HepG2 (cell line): ENCODE measurements at regions not wholly inside any gene's neighbourhood (a gene's known extent, or its start where the extent isn't known, plus 50 kb on each side); places are given as distances from the start of the nearest gene placed in this dataset.

Source experiments
- ATAC-seq: fragments of 200-7000 bp; cut with Tn5 transposase; 3 replicates; pipeline ENCODE4 v1.9.1; 2020; ENCODE audit warnings: mild to moderate bottlenecking, moderate library complexity
- BruUV-seq: library from RNA; stranded (reverse); fragments of 400-500 nt; replicated peaks from 2 replicates; lab custom pipeline; 2021; lab: Mats Ljungman, UMichigan
- CTCF ChIA-PET: fragments of 300-600 bp; formaldehyde crosslinking; extraction: SDS; loops from one replicate; lab custom pipeline; 2021; ENCODE audit warnings: low total read pairs, inconsistent platforms, low intra/inter-chr PET ratio; lab: Yijun Ruan, JAX
- POLR2A ChIA-PET: fragments of 350-600 bp; sonication (Branson Sonifier 250); formaldehyde crosslinking; loops from one replicate; lab custom pipeline; 2020; ENCODE audit warnings: antibody characterized with exemption, inconsistent platforms; lab: Yijun Ruan, JAX
- DNase-seq: peaks from one replicate; pipeline ENCODE4 v3.0.0-alpha.2; 2015; ENCODE audit warnings: low spot score
- FAIRE-seq: peaks from 3 replicates; lab custom pipeline; 2011; peaks lifted over from hg19 to GRCh38; lab: Jason Lieb, UNC
- H2AFZ ChIP-seq: one replicate; pipeline ENCODE4 v1.6.1; 2011; ENCODE audit warnings: low read length, inconsistent platforms
- H3K27ac ChIP-seq: fragments of 300-600 bp; 3 replicates; pipeline ENCODE4 v1.8.0; 2011; ENCODE audit warnings: mixed run types, mild to moderate bottlenecking, mixed read lengths, low read length, inconsistent platforms; ENCODE audit not compliant: insufficient read depth; ENCODE audit errors: extremely low read length
- H3K27me3 ChIP-seq, 2 experiments: fragments of 200-600 bp in 1 of 2; 2 replicates in 1 of 2; 3 replicates in 1 of 2; pipeline versions ENCODE4 v1.6.0 to v1.8.0; 2011; ENCODE audit warnings: low read length in 2 of 2, mild to moderate bottlenecking in 2 of 2, moderate library complexity in 2 of 2, inconsistent platforms in 1 of 2; ENCODE audit not compliant: insufficient read depth in 2 of 2, control insufficient read depth in 1 of 2
- H3K36me3 ChIP-seq, 2 experiments: fragments of 200-600 bp in 1 of 2; replicated peaks in 1 of 2; 2 replicates in 1 of 2; 3 replicates in 1 of 2; pipeline versions ENCODE4 v1.5.1 to v1.8.0; 2011; ENCODE audit warnings: low read length in 2 of 2, inconsistent platforms in 1 of 2; ENCODE audit not compliant: insufficient read depth in 2 of 2, control insufficient read depth in 1 of 2
- H3K4me1 ChIP-seq: 2 replicates; pipeline ENCODE4 v1.5.1; 2012; ENCODE audit warnings: low read length, inconsistent platforms; ENCODE audit not compliant: insufficient read depth
- H3K4me2 ChIP-seq: 2 replicates; pipeline ENCODE4 v1.6.0; 2011; ENCODE audit warnings: low read depth, low read length, inconsistent platforms
- H3K4me3 ChIP-seq, 3 experiments: fragments of 200-600 bp in 1 of 3; sonication (generic), shearing (Covaris generic) in 1 of 3; replicated peaks in 1 of 3; 2 replicates each; pipeline ENCODE4 v1.5.1; 2011 to 2016; ENCODE audit warnings: low read length in 3 of 3, inconsistent platforms in 2 of 3, low read depth in 2 of 3, mild to moderate bottlenecking in 2 of 3, control low read depth in 1 of 3, mixed read lengths in 1 of 3; ENCODE audit not compliant: insufficient read depth in 1 of 3
- H3K79me2 ChIP-seq: one replicate; pipeline ENCODE4 v1.6.1; 2011; ENCODE audit warnings: low read length, inconsistent platforms; ENCODE audit not compliant: insufficient read depth
- H3K9ac ChIP-seq: 2 replicates; pipeline ENCODE4 v1.6.0; 2011; ENCODE audit warnings: mild to moderate bottlenecking, low read depth, low read length, inconsistent platforms; ENCODE audit not compliant: insufficient read depth
- H3K9me3 ChIP-seq: 2 replicates; pipeline ENCODE4 v1.5.1; 2012; ENCODE audit warnings: mild to moderate bottlenecking, low read length
- H4K20me1 ChIP-seq: 2 replicates; pipeline ENCODE4 v1.6.0; 2011; ENCODE audit warnings: inconsistent platforms, mild to moderate bottlenecking, low read length, moderate library complexity; ENCODE audit not compliant: insufficient read depth
- KMT2A ChIP-seq: sonication (generic); formaldehyde crosslinking; IDR thresholded peaks from 2 replicates; pipeline ENCODE4 v1.4.0; 2020; ENCODE audit warnings: missing genetic modification reagents
- MAFG ChIP-seq: sonication (generic); formaldehyde crosslinking; IDR thresholded peaks from 2 replicates; pipeline ENCODE4 v1.5.1; 2020; ENCODE audit warnings: mild to moderate bottlenecking, missing genetic modification reagents
- MZF1 ChIP-seq: sonication (generic); formaldehyde crosslinking; IDR thresholded peaks from 2 replicates; pipeline ENCODE4 v1.8.1; 2023; ENCODE audit warnings: mild to moderate bottlenecking, missing genetic modification reagents, borderline replicate concordance
- REL ChIP-seq: sonication (generic); formaldehyde crosslinking; conservative IDR thresholded peaks from 2 replicates; pipeline ENCODE4 v1.8.0; 2022; ENCODE audit warnings: mild to moderate bottlenecking, missing genetic modification reagents, moderate library complexity
- SOX6 ChIP-seq, 2 experiments: fragments of 450-650 bp in 1 of 2; sonication (generic) in 1 of 2; formaldehyde crosslinking in 1 of 2; IDR thresholded peaks; 2 replicates each; pipeline versions ENCODE4 v1.4.0 to v1.6.1; 2017 to 2020; ENCODE audit warnings: antibody characterized with exemption in 1 of 2, mild to moderate bottlenecking in 1 of 2, missing genetic modification reagents in 1 of 2
- SP140L ChIP-seq: sonication (generic); formaldehyde crosslinking; IDR thresholded peaks from 2 replicates; pipeline ENCODE4 v1.4.0; 2020; ENCODE audit warnings: missing genetic modification reagents, borderline replicate concordance
- TBX3 ChIP-seq: fragments of 450-650 bp; IDR thresholded peaks from 2 replicates; pipeline ENCODE4 v1.6.1; 2017; ENCODE audit warnings: antibody characterized with exemption, mild to moderate bottlenecking, inconsistent platforms, borderline replicate concordance
- TEF ChIP-seq: sonication (generic); formaldehyde crosslinking; IDR thresholded peaks from 2 replicates; pipeline ENCODE4 v1.5.0; 2020; ENCODE audit warnings: missing genetic modification reagents
- ZBTB21 ChIP-seq: sonication (generic); formaldehyde crosslinking; IDR thresholded peaks from 2 replicates; pipeline ENCODE4 v1.4.0; 2020; ENCODE audit warnings: missing genetic modification reagents
- ZSCAN30 ChIP-seq: sonication (generic); formaldehyde crosslinking; IDR thresholded peaks from 2 replicates; pipeline ENCODE4 v1.5.0; 2020; ENCODE audit warnings: mild to moderate bottlenecking, missing genetic modification reagents
- WGBS: methylation state at CpG from one replicate; pipeline ENCODE4 v1.1.6; 2017; ENCODE audit warnings: low lambda C conversion rate; 5-methylcytosine and 5-hydroxymethylcytosine counted together
- in situ Hi-C: cut with HindIII; loops from 2 replicates; pipeline ENCODE4 v1.10.0; 2017; ENCODE audit warnings: low pct_unique_long_range_greater_than_20kb; ENCODE audit not compliant: extremely low pct_ligation_motif_present
- intact Hi-C: fragments of 100-400 bp; cut with micrococcal nuclease; formaldehyde crosslinking; loops from one replicate; pipeline ENCODE4 v1.10.0; 2022; ENCODE audit not compliant: unreplicated experiment
- TF ChIP-seq, protein P1 (sequence below): sonication (generic); formaldehyde crosslinking; conservative IDR thresholded peaks from 2 replicates; pipeline ENCODE4 v1.8.0; 2022; ENCODE audit warnings: mild to moderate bottlenecking, moderate library complexity, missing genetic modification reagents
- TF ChIP-seq, protein P2 (sequence below): sonication (generic); formaldehyde crosslinking; IDR thresholded peaks from 2 replicates; pipeline ENCODE4 v1.4.0; 2020; ENCODE audit warnings: mild to moderate bottlenecking, missing genetic modification reagents

GRCh38 chr3:66904336-66904735, 93.8 kb upstream of the KBTBD8 start:
- H4K20me1 ChIP-seq: no peaks in the 10 kb centered on the region
- WGBS: 29% methylated on average over 2 of the region's 2 CpGs
- H3K4me1 ChIP-seq: no peaks in the 10 kb centered on the region
- TF ChIP-seq ZBTB21: no peak
- H3K9me3 ChIP-seq: no peaks in the 10 kb centered on the region
- no peak overlapping the region for H2AFZ ChIP-seq
- no peak for ATAC-seq
- H3K36me3 ChIP-seq: no peaks in the 10 kb centered on the region
- no peaks in the 10 kb centered on the region for H3K79me2 ChIP-seq
- no peak overlapping the region for H3K9ac ChIP-seq
- no peak overlapping the region for H3K4me3 ChIP-seq
- intact Hi-C loops: no loop called here
- BruUV-seq: no TSS peak
- H3K27me3 ChIP-seq: 0 out of 5 replicates have a peak, but pooled peaks cover 0 to 6% of the 10 kb centered on the region in 2 experiments
- ChIA-PET POLR2A (no interaction called here), CTCF (no interaction called here)
- in situ Hi-C loops: no loop called here
- H3K4me2 ChIP-seq: no peak overlapping the region
- no peak overlapping the region for H3K27ac ChIP-seq
- DNase-seq: no peak
- FAIRE-seq: no peak

DNA sequence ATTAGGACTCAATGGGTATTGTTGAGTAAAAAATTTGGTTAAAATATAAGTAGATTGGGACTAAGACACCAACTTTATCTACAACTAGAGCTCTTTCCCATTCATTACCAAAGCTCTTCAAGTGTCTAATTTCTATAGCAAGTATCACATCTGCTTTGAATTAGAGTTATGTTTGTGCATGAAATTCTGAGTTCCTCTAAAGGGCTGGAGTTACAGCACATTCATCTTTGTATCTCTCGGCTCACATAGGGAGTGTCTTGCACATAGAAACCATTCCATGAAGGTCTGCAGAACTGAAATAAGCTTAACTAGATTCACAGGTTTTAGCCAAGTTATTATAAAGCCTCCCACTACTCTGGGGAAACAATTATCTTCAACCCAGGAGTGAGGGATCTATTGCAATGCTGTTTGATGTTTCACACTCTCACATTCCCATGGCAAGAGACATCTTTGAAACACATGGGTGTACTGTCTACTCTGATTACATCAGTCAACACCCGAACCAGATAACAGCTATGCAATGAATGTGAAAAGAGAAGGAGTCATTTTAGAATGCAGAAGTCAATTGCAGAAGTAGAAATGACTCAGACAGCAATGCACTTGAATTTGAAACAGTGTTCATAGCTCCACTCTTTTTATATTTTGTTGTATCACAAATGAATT, 93.1 kb upstream of the KBTBD8 start:
- H3K27ac ChIP-seq: no peak overlapping the region
- no peak overlapping the region for H3K4me2 ChIP-seq
- no peaks in the 10 kb centered on the region for H3K9me3 ChIP-seq
- no peaks in the 10 kb centered on the region for H3K36me3 ChIP-seq
- intact Hi-C loops (no loop called here), in situ Hi-C loops (no loop called here)
- no peak overlapping the region for H3K4me3 ChIP-seq
- H3K9ac ChIP-seq: no peak overlapping the region
- FAIRE-seq: no peak
- 0 out of 5 replicates have a peak, but pooled peaks cover 0 to 6% of the 10 kb centered on the region in 2 experiments for H3K27me3 ChIP-seq
- ATAC-seq: no peak
- DNase-seq: peak; percentile 12
- H3K4me1 ChIP-seq: no peaks in the 10 kb centered on the region
- BruUV-seq: no TSS peak
- no peaks in the 10 kb centered on the region for H3K79me2 ChIP-seq
- no peaks in the 10 kb centered on the region for H4K20me1 ChIP-seq
- POLR2A ChIA-PET: no interaction called here
- no peak overlapping the region for H2AFZ ChIP-seq
- WGBS: 0% methylated on average over 2 of the region's 2 CpGs
- CTCF ChIA-PET: no interaction called here
- no peak for TF ChIP-seq TBX3
- TF ChIP-seq TEF (CRISPR knock-in tag): no peak
- no peak for TF ChIP-seq MZF1 (CRISPR knock-in tag)
- TF ChIP-seq, protein P1, sequence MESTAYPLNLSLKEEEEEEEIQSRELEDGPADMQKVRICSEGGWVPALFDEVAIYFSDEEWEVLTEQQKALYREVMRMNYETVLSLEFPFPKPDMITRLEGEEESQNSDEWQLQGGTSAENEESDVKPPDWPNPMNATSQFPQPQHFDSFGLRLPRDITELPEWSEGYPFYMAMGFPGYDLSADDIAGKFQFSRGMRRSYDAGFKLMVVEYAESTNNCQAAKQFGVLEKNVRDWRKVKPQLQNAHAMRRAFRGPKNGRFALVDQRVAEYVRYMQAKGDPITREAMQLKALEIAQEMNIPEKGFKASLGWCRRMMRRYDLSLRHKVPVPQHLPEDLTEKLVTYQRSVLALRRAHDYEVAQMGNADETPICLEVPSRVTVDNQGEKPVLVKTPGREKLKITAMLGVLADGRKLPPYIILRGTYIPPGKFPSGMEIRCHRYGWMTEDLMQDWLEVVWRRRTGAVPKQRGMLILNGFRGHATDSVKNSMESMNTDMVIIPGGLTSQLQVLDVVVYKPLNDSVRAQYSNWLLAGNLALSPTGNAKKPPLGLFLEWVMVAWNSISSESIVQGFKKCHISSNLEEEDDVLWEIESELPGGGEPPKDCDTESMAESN: no peak
- no peak for TF ChIP-seq MAFG
- TF ChIP-seq, protein P2, sequence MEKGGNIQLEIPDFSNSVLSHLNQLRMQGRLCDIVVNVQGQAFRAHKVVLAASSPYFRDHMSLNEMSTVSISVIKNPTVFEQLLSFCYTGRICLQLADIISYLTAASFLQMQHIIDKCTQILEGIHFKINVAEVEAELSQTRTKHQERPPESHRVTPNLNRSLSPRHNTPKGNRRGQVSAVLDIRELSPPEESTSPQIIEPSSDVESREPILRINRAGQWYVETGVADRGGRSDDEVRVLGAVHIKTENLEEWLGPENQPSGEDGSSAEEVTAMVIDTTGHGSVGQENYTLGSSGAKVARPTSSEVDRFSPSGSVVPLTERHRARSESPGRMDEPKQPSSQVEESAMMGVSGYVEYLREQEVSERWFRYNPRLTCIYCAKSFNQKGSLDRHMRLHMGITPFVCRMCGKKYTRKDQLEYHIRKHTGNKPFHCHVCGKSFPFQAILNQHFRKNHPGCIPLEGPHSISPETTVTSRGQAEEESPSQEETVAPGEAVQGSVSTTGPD (CRISPR knock-in tag): no peak
- no peak for TF ChIP-seq ZSCAN30 (CRISPR knock-in tag)
- no peak for TF ChIP-seq KMT2A (CRISPR knock-in tag)
- TF ChIP-seq SP140L (CRISPR knock-in tag): no peak
- no peak for TF ChIP-seq SOX6 (IDR thresholded peaks at IDR 0.05)
- TF ChIP-seq SOX6 (CRISPR knock-in tag; IDR thresholded peaks at IDR 0.05): no peak
- no peak for TF ChIP-seq REL
